ENCODE measurements at regions not wholly inside any gene's neighbourhood (a gene's known extent, or its start where the extent isn't known, plus 50 kb on each side); places are given as distances from the start of the nearest gene placed in this dataset.

GRCh38 chr20:12870588-12870987 lies 138.2 kb upstream of the SPTLC3 start:
- no peaks in the 10 kb centered on the region for H3K4me1 ChIP-seq (ENCODE audit: control insufficient read depth, extremely low read depth, insufficient read depth, low read length)

GRCh38 chr20:12874933-12875332 lies 133.8 kb upstream of the SPTLC3 start:
- Histone ChIP-seq H3K4me1 (ENCODE audit: control insufficient read depth, extremely low read depth, insufficient read depth, low read length) (no peaks in the 10 kb centered on the region), H2AFZ (ENCODE audit: control insufficient read depth, low read length) (no peak overlapping the region), H3K4me3 (ENCODE audit: control insufficient read depth in 2 of 3, extremely low read depth in 1 of 3, insufficient read depth in 2 of 3, low read depth in 1 of 3, low read length in 3 of 3) (no peak overlapping the region), H3K27ac (ENCODE audit: control insufficient read depth, insufficient read depth, low read length) (no peak overlapping the region), H3K4me2 (ENCODE audit: control insufficient read depth, extremely low read depth, insufficient read depth, low read depth, low read length) (no peak overlapping the region), H3K9ac (ENCODE audit: control insufficient read depth, extremely low read depth, insufficient read depth, low read length) (no peak overlapping the region), H4K20me1 (ENCODE audit: control insufficient read depth, extremely low read depth, insufficient read depth, low read length) (no peaks in the 10 kb centered on the region), H3K27me3 (ENCODE audit: control insufficient read depth, extremely low read depth, insufficient read depth, low read length) (no peaks in the 10 kb centered on the region), H3K9me1 (ENCODE audit: control insufficient read depth, extremely low read depth, insufficient read depth, low read length) (no peaks in the 10 kb centered on the region), H3K36me3 (ENCODE audit: control insufficient read depth in 2 of 2, extremely low read depth in 1 of 2, insufficient read depth in 2 of 2, low read length in 2 of 2) (no peaks in the 10 kb centered on the region), H3K9me3 (ENCODE audit: control insufficient read depth, low read depth, low read length) (no peaks in the 10 kb centered on the region), H3K79me2 (ENCODE audit: control insufficient read depth, insufficient read depth, low read length) (no peaks in the 10 kb centered on the region)
- dilution Hi-C loops (cut with MboI; ENCODE audit: extremely low pct_ligation_motif_present, low sequenced_read_pairs): no loop called here
- TF ChIP-seq CTCF (optimal IDR thresholded peaks at IDR 0.05 in 1 of 3, IDR thresholded peaks at IDR 0.05 in 1 of 3, conservative IDR thresholded peaks at IDR 0.05 in 1 of 3; ENCODE audit: extremely low read depth in 1 of 3, insufficient read depth in 2 of 3, low read length in 3 of 3) (no peak), EZH2 (IDR thresholded peaks at IDR 0.05; ENCODE audit: low read length) (no peak)
- DNase-seq (ENCODE audit: low read depth, low spot score) (no peak), FAIRE-seq (no peak)

More at GRCh38 chr20:12870588-12870987, 138.2 kb upstream of the SPTLC3 start:
- Histone ChIP-seq H3K27ac (ENCODE audit: control insufficient read depth, insufficient read depth, low read length) (no peak overlapping the region), H2AFZ (ENCODE audit: control insufficient read depth, low read length) (no peak overlapping the region), H3K36me3 (ENCODE audit: control insufficient read depth in 2 of 2, extremely low read depth in 1 of 2, insufficient read depth in 2 of 2, low read length in 2 of 2) (no peaks in the 10 kb centered on the region), H3K9ac (ENCODE audit: control insufficient read depth, extremely low read depth, insufficient read depth, low read length) (no peak overlapping the region), H4K20me1 (ENCODE audit: control insufficient read depth, extremely low read depth, insufficient read depth, low read length) (no peaks in the 10 kb centered on the region), H3K4me2 (ENCODE audit: control insufficient read depth, extremely low read depth, insufficient read depth, low read depth, low read length) (no peak overlapping the region), H3K4me3 (ENCODE audit: control insufficient read depth in 2 of 3, extremely low read depth in 1 of 3, insufficient read depth in 2 of 3, low read depth in 1 of 3, low read length in 3 of 3) (no peak overlapping the region), H3K79me2 (ENCODE audit: control insufficient read depth, insufficient read depth, low read length) (no peaks in the 10 kb centered on the region), H3K9me3 (ENCODE audit: control insufficient read depth, low read depth, low read length) (no peaks in the 10 kb centered on the region), H3K9me1 (ENCODE audit: control insufficient read depth, extremely low read depth, insufficient read depth, low read length) (no peaks in the 10 kb centered on the region), H3K27me3 (ENCODE audit: control insufficient read depth, extremely low read depth, insufficient read depth, low read length) (no peaks in the 10 kb centered on the region)
- no peak for TF ChIP-seq CTCF (optimal IDR thresholded peaks at IDR 0.05 in 1 of 3, IDR thresholded peaks at IDR 0.05 in 1 of 3, conservative IDR thresholded peaks at IDR 0.05 in 1 of 3; ENCODE audit: extremely low read depth in 1 of 3, insufficient read depth in 2 of 3, low read length in 3 of 3)
- no peak for TF ChIP-seq EZH2 (IDR thresholded peaks at IDR 0.05; ENCODE audit: low read length)
- FAIRE-seq (no peak), DNase-seq (ENCODE audit: low read depth, low spot score) (no peak)
- dilution Hi-C loops (cut with MboI; ENCODE audit: extremely low pct_ligation_motif_present, low sequenced_read_pairs): no loop called here
